Hematopoietic multipotent progenitor cell treated with erythropoietin and hydrocortisone succinate and interleukin-3 and kit ligand, for 8 days (in vitro differentiated cells): ENCODE measurements at regions not wholly inside any gene's neighbourhood (a gene's known extent, or its start where the extent isn't known, plus 50 kb on each side); places are given as distances from the start of the nearest gene placed in this dataset.

Experiments used
- DNase-seq: peaks from one replicate; pipeline ENCODE4 v3.0.0-alpha.2; 2015

DNA sequence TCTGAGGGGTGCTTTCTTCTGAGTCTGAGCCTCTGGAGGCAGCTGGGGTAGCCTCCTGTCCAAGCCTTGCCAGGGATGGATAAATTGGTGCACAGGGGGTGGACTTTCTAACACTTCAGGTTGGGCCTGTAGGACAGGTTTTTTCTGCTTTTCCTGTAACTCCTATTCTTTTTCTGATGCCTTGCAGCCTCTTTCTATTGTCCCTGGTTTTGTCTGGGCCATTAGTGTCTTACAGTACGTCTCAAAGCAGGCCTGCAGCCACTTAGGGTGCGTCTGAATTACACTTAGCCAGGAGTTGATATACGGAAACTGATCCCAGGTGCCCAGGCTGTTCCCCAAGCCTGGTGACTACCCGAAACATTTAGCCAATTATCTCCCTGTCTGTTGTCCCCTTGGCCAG, 213.3 kb upstream of the HTR2A start:
- DNase-seq, result no peak

DNA sequence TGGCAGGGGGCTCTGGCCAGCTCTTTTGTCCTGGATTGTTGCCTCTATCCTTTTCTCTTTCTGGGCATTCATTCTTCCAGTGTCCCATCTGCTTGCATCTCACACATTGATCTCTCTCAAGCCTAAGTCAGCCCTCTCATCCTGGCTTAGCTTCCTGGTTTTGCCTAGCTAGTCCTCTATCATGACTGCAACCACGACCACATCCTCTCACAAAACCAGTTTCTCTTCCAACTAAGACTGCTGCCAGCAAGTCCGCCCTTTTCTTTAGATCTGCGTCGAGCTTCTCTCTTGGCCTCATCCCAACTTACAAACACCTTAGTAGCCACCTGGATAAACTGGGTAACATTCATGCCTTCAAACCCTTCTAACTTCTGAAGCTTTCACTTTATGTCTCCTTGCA, 212.2 kb upstream of the HTR2A start:
- no peak for DNase-seq

DNA sequence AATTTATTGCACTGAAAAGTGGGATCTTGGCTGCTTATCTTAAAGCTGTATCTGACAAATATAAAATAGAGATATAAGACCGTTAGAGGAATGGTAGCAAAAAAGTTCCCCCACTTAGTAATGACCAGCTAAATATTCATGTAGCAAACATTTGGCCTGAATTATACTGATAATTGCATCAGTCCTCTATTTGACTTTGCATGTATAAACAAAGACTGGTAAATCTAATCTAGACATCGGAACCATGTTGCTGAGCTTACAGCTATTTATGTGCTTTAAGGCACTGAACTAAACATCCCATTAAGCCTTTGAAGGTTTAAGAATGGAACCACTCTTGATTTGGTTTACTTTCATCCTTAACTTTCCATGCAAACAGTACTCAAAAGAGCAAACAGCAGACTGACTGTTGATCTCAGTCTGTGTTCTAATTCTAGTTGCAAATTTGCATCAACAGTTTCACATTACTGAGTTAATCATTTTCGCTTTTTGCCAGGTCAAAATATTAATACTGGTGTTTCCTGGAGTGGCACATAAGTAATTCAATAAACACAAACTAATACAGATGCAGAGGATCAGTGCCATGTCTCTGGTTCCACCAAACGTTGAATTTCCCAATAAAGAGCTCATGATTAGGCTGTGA, 203.5 kb upstream of the HTR2A start:
- DNase-seq, result no peak

DNA sequence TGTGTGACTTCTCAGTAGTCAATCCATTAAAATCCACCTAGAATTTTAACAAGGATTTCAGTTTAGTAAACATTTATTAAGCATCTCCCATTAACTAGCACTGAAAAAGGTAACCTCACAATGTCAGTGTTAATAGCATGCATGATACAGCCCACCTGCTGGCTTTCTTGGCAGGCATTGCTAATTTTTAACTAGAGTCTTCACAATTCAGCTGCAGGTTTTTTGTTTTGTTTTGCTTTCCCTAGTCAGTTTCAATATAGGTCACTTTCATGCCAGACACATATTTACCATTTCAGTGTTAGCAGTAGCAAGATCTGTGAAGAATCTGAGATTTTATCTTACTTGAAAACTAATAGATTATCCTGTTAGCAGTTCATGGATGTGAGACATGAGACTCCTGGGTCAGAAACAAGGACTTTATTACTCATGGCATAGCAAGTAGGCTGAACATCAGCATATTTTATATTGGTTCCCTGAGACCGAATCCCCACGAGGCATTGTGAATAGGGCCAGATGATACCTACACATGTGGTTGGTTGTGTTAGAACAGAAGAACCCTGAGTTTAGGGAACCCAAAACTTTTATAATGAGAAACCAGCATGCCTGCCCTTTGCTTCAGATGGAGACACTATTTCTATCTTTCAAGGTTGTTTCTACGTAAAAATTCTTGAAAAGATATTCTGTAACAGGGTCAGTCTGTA, 198.0 kb upstream of the HTR2A start:
- no peak for DNase-seq

DNA sequence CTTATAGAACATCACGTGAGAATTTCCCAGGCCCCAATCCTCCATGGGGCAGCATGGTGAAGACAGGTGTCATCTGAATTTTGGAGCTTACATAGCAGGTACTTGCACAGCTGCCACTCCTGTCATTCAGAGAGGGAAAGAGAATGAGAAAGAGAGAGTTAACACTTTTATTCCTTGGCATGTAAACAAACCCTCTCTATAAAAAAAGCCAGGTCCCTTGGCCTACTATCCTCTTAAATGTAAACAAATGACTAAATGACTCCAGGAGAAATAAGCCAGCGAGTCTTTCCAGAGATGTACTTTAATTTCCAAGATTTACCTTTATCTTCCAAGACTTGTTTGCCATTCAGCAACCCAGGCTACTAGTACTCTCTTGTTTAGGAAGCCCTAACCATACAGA, 195.3 kb upstream of the HTR2A start:
- DNase-seq, result no peak

DNA sequence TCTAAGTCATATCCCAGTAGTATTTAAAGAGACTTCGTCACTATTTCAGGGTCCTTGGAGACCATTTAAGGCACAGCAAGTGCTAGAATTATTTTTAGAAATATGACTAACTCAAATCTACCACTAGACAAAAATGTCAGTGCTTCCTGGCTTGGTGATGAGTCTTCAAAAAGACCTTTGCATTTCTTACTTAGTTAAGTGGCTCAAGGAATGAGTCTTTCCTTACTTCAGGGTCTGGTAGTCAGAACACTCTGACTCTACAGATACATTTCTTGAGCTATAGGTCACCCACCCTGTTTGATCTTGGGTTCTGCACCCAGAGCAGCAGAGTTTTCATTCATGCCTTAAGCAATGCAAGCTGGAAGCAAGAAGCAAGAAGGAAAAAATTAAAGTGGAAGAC, 191.0 kb upstream of the HTR2A start:
- DNase-seq, result no peak

DNA sequence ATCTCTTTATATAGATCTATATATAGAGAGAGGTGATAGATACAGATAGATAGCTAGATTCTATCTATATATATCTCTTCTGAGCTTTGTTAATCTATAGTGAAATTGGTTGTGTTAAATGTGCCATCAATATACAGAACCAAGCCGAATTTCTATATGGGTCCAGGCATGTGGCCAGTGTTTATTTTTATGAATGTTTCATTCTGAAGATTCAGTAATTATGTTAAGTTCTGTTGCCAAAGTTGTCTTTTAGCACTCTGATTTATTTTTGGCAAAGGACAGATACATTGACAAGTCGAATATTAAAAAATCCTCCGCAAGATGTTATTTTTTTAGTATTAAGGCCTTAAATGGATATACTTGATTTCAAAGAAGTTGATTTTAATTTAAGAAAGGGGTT, 190.4 kb upstream of the HTR2A start:
- no peak for DNase-seq

DNA sequence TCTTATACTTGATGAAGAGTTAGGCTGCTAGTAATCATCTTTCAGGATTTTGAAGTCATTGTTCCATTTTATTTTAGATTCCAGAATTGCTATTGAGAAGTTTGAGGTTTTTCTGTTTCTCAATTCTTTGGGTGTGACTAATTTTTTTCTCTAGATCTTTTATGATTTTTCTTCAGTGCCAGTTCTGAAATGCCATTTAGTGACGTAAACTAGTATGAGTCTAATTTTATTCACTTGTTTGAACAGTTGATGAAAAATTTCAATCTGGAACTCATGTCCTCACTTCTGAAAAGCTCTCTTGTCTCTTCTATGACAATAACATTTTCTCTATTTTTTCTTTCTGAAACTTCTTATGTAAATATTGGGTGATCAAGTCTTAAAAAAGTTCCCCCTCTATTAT, 188.5 kb upstream of the HTR2A start:
- no peak for DNase-seq

DNA sequence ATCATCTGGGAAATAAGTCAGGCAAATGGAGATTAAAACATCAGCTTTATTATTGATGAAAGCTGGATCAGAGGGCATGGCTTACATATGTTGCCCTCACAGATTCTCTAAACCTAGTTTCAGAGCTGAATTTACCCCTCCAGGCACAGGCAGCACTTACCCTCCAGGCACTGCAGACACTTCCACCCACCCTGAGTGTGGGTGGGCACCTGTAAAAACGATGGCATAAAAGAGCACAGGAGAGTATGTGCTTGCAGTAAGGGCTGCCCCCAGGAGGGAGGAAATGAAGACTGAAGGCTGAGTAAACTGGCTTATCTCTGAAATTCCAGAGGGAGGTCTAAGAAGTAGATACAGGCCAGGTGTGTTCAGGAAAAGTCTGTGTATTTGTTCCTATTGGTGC, 185.0 kb upstream of the HTR2A start:
- no peak for DNase-seq

DNA sequence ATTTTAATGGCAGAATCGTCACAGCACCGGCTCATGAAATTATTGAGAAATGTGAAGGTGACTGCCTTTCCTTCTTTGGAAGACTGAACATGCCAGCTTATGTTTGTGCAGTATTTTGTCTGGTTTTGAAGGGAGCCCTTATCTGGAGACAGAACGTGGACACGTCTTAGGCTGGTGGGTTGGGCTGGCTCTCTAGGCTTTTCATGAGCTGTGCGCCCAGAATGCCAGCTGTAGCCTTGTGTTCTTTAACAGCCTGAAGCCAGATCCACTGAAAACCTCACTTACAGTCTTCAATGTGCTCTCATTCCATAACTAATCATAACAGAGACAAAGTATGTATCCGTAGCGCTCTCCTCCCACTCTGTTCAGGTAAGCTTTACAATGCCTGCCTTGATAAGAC, 184.4 kb upstream of the HTR2A start:
- DNase-seq, result no peak

DNA sequence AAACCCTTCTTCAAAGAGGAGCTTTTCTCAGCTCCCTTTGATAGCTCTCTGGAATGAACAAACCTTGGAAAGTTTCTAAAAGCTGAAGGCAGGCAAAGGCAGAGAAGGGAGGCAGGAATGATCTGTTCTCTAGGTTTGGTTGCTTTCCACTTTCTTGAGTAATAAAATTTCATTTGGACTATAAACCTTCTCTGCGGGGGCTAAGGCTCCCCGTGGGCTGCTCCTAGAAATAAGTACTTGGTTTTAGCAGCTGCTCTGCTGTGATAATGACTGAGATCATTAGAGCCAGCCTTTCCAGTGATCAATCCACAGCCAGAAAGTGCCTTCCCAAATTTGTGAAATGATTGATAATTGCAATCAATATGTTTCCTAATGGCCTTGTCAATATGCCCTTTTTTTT, 183.8 kb upstream of the HTR2A start:
- DNase-seq, result no peak

DNA sequence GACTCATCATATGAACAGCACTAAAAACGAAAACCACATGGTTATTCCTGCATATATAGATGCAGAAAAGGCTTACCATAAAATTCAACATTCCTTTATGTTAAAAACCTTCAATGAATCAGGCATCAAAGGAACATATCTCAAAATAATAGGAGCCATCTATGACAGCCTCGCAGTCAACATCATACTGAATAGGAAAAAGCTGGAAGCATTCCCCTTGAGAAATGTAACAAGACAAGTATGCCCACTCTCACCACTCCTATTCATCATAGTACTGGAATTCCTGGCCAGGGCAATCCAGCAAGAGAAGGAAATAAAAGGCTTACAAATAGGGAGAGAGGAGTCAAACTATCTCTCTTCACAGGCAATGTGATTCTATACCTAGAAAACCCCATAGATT, 179.6 kb upstream of the HTR2A start:
- no peak for DNase-seq

DNA sequence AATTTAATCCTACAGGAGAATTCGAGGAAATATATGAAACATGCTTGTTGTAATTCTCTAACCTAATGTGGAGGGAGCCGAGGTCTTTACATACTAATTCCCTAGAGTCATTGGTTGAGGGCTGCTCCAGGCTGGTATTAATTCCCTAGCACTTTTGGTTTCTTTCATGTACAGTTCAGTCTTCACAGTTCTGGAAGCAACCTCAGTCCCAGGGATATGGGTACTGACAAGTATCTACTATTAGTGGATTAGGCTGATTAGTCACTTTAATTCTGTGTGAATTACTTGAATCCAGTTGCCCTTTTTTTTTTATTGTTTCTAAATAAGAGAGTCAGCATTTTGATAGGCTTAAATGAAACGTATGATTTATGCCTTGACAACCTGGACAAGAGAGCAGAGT, 172.3 kb upstream of the HTR2A start:
- DNase-seq, result no peak

DNA sequence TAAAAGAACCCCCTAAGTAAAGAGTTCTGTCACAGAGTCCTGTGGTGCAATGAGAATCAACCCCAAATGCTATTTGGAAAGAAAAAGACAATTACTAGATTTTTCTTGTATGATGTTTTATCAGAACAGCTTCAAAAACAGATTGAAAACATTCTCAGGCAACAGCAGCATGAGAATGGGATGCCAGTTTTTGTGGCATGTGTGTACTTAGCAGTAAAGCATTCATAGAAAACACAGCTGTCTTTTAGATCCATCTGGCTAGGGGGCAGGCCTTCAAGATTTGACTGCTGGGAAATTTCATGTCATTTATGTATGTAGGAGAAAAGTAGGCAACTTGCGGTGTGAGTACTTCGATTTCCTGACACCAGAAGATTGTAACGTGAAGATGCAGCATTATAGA, 170.5 kb upstream of the HTR2A start:
- no peak for DNase-seq

DNA sequence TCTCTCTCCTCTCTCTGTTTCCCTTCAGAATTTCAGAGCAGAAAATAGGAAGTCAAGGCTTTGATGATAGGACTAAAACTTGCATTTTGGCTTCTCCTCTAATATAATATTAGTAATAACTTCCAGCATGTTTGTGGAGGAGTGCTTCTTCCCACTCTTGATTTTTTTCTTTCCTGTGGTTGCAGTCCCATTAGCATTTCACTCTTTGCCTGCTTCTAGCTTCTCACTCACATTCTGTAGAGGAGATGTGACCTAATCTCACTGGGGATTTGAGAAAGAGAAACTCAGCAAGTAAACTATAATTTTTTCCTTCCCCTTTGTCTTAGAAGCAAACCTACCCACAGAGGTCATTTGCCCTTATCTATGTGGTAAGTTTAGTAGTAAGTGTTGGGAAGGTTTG, 169.4 kb upstream of the HTR2A start:
- no peak for DNase-seq

DNA sequence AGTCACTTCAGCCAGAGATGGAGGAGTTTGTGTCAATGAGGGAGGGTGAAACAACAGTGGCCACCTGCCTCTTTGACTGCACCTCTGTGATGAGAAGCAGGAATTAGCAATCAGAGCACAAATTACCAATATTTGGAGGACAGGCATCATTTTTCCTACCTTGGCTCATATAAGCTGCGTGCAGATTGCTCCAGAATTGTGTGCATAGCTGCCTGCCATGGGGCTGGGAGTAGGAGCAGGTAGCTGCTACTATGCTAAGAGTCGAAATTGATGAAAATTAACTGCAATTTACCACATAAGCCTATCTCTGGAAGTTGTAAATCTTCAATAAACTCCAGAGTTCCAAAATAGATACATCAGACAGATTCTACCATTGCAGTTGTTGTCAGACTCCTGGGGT, 167.5 kb upstream of the HTR2A start:
- DNase-seq, result no peak

DNA sequence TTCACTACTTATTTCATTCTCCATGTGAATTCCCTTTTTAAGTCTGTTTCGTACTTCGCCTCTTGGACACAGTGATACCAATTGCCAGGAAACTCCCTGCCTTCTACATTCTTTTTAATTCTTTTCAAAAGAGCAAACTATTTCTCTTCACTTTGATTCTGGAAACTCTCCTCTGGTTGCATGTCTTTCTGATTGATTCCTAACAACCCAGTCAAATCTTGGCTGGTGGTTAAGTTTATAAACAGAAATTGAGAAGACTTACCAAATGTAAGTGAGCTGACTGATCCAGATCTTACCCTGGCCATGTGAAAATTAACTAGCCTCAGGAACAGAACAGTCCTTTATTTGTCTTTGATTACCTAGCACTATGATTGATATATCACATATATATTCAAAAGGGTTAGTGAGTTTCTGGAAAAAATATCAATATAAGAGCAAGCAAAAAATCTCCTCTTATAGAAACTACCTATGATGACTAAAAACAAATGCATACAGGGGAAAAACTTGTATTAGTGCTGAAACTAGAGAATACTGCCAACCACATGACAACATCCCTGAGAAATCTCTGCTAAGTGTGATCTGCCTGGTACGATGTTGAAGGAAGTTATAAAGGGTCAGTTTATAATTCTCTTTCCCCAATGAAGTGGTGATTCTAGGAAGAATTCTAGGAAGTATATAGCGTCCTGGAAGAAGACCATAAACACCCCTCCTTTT, 152.6 kb upstream of the HTR2A start:
- no peak for DNase-seq

DNA sequence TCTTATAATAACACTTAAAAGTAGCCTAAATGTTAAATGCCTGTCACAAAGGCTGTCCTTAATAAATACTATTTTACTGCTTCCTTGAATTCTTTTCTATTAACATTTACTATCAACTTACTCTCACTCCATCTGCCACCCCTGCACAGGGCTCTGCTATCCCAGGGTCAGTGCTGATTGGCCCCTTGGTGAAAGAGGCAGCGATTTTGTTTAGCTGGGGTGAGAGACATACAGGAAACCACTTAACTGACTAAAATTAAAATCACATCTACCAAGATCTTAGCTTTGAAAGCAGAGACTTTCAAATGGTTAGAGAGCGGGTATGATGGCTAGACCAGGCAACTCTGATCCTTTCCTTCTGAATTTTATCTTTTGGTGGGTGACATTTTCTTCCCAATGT, 149.9 kb upstream of the HTR2A start:
- DNase-seq, result no peak

DNA sequence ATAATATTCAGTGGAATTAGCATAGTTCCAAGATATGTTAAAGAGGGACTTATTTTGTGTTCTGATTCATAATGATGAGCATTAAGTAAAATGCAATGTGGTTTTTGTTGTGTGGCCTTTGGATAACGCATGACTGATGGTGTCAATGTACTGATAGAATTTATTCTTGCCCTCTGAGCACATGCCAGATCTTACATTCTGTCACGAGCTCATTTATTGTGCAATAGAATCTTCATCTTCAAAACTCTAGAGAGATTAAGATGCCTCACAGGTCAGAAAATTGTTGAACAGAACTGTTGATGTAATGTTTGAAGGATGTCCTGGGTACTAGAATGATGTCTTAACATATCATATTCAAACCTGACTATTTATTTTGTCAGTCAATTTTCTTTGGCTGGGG, 148.0 kb upstream of the HTR2A start:
- DNase-seq, result no peak

DNA sequence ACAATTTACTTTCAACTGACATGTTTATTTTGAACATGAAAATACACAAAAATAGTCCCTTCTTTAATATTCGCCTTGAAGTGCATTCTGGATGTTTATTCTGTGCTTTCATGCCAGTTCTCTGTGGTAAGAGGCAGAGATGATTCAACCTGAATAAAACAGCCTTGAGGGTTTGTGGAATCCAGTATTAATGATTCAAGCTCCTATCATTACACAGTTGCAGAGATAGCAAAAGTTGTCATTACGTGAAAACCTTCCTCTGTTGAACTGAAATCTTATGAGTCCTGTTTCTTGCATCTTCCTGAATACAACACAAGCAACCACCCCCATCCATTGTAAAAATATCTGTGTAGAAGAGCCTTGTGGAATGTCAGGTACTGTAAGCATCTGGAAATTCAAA, 142.3 kb upstream of the HTR2A start:
- no peak for DNase-seq

DNA sequence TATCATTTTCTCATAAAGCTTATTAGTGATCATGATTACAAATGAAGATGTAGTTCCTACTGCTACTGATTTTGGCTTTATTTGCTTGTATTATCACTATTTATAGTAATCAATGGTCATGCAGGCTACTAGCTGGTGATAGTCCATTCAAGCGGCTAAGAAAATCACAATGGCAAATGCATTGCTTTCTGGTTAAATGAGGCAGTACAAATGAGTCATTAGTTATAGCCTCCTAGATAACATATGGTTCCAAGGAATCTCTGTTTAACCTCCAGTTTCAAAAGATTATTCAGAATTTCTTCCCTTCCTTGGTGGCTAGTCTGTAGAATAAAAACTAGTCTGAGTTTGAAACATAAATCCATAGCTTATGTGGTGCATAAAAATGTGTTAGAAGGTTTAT, 141.3 kb upstream of the HTR2A start:
- DNase-seq, result no peak

DNA sequence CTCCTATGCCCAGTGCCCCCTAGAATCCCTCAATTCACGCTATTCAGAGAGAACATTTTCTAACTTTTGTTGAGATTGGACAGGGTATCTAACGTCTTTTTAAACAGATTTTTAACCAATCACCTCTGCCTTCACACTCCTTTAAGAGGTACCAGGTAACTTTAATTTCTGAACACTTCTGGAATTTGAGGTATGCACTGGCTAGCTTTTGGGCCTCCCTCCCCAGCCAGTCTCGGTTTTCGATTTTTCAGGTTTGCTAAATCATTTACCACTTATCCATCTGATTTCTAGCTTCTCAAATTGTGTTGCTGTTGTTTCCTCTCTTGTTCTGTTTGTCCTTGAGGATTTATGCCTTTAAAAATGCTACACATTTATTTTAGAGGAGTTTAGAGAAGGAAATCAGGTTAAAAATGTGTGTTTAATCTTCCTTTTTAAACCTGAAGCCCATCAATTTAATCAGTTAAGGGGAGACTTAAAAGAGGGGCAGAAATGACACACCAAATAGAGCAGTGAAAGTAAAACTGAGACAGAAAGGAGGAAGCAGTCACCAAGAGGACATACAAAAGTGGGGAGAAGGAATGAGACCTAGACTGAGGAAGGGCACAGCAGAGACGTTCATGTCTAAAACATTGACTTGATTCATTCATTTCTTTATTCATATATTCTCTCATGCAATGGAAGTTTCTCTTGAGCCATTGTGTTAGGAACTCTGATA, 139.6 kb upstream of the HTR2A start:
- DNase-seq, result no peak

DNA sequence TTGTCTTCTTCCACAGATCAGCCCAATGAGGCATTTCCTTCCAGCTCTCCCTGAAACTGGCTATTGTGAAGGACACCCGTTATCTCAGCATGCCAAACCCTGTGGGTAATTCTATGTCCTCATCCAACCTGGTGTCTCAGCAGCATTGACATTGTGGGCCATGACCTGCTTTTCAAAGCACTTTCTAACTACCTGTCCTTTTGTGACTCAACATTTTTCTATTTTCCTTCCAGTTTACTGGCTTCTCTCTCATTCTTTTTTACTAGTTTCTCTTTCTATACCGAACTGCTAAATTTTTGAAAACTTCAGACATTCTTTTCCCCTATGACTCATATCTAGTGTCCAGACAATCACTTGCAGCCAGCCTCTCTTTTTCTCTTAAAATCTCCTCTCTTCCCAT, 136.4 kb upstream of the HTR2A start:
- no peak for DNase-seq
